ENCODE measurements at regions not wholly inside any gene's neighbourhood (a gene's known extent, or its start where the extent isn't known, plus 50 kb on each side); places are given as distances from the start of the nearest gene placed in this dataset.

DNA sequence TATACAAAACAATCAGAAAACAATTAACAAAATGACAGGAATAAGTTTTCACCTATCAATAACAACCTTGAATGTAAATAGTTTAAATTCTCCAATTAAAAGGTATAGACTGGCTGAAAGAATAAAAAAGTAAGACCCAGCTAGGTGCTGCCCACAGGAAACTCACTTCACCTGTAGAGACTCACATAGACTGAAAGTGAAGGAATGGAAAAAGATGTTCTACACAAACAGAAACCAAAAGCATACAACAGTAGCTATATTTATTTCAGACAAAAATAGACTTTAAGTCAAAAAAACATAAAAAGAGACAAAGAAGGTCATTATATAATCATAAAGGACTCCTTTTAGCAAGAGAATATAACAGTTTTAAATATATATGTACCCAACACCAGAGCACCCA lies 152.4 kb upstream of the PWP1 start:
- Histone ChIP-seq H3K27me3 (ENCODE audit: insufficient read depth in 3 of 3, low read length in 2 of 3) (peaks cover 0 to 1% (median 0%) of the 10 kb centered on the region in 3 donors), H3K27ac (no peak overlapping the region), H3K4me1 (no peaks in the 10 kb centered on the region), H3K36me3 (ENCODE audit: insufficient read depth in 1 of 2, low read depth in 1 of 2) (no peaks in the 10 kb centered on the region), H3K4me3 (no peak overlapping the region), H3K9me3 (peaks cover 6% of the 10 kb centered on the region)
- intact Hi-C loops (cut with DNase I), result no loop called here
- DNase-seq (no peak), ATAC-seq (no peak)
- TF ChIP-seq, protein P1, sequence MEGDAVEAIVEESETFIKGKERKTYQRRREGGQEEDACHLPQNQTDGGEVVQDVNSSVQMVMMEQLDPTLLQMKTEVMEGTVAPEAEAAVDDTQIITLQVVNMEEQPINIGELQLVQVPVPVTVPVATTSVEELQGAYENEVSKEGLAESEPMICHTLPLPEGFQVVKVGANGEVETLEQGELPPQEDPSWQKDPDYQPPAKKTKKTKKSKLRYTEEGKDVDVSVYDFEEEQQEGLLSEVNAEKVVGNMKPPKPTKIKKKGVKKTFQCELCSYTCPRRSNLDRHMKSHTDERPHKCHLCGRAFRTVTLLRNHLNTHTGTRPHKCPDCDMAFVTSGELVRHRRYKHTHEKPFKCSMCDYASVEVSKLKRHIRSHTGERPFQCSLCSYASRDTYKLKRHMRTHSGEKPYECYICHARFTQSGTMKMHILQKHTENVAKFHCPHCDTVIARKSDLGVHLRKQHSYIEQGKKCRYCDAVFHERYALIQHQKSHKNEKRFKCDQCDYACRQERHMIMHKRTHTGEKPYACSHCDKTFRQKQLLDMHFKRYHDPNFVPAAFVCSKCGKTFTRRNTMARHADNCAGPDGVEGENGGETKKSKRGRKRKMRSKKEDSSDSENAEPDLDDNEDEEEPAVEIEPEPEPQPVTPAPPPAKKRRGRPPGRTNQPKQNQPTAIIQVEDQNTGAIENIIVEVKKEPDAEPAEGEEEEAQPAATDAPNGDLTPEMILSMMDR (IDR thresholded peaks at IDR 0.05), result no peak

DNA sequence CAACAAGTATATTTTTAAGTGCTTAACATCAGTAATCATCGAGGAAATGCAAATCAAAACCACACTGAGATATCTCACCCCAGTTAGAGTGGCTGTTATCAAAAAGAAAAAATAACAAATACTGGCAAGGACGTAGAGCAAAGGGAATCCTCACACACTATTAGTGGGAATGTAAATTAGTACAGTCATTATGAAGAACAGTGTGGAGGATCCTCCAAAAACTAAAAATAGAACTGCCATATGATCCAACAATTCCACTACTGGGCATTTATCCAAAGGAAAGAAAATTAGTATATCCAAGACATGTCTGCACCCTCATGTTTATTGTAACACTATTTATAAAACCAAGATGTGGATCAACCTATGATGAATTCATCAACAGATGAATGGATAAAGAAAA lies 149.0 kb upstream of the PWP1 start:
- TF ChIP-seq, protein P1 (IDR thresholded peaks at IDR 0.05), result no peak

GRCh38 chr12:107537464-107538119 lies 148.0 kb upstream of the PWP1 start:
- Histone ChIP-seq H3K4me3 (no peak overlapping the region), H3K4me1 (no peaks in the 10 kb centered on the region), H3K27ac (no peak overlapping the region), H3K36me3 (ENCODE audit: insufficient read depth in 1 of 2, low read depth in 1 of 2) (no peaks in the 10 kb centered on the region), H3K9me3 (peaks cover 2% of the 10 kb centered on the region), H3K27me3 (ENCODE audit: insufficient read depth in 3 of 3, low read length in 2 of 3) (peaks cover 0 to 1% (median 0%) of the 10 kb centered on the region in 3 donors)
- DNase-seq (no peak), ATAC-seq (no peak)
- 62 to 78% (median 77%) methylated on average over 5 of the region's 5 CpGs for WGBS, 3 donors
- intact Hi-C loops (cut with DNase I), result no loop called here
- TF ChIP-seq, protein P1 (IDR thresholded peaks at IDR 0.05), result no peak

More for the DNA sequence above, 149.0 kb upstream of the PWP1 start:
- ATAC-seq (no peak), DNase-seq (no peak)
- H3K27me3 ChIP-seq (ENCODE audit: insufficient read depth in 3 of 3, low read length in 2 of 3), result peaks cover 0 to 1% (median 0%) of the 10 kb centered on the region in 3 donors
- H3K9me3 ChIP-seq, result peaks cover 6% of the 10 kb centered on the region
- intact Hi-C loops (cut with DNase I), result no loop called here
- no peaks in the 10 kb centered on the region for H3K36me3 ChIP-seq (ENCODE audit: insufficient read depth in 1 of 2, low read depth in 1 of 2)
- 50 to 57% (median 55%) methylated on average over 2 of the region's 2 CpGs for WGBS, 3 donors
- H3K4me1 ChIP-seq, result no peaks in the 10 kb centered on the region
- no peak overlapping the region for H3K27ac ChIP-seq
- H3K4me3 ChIP-seq, result no peak overlapping the region

DNA sequence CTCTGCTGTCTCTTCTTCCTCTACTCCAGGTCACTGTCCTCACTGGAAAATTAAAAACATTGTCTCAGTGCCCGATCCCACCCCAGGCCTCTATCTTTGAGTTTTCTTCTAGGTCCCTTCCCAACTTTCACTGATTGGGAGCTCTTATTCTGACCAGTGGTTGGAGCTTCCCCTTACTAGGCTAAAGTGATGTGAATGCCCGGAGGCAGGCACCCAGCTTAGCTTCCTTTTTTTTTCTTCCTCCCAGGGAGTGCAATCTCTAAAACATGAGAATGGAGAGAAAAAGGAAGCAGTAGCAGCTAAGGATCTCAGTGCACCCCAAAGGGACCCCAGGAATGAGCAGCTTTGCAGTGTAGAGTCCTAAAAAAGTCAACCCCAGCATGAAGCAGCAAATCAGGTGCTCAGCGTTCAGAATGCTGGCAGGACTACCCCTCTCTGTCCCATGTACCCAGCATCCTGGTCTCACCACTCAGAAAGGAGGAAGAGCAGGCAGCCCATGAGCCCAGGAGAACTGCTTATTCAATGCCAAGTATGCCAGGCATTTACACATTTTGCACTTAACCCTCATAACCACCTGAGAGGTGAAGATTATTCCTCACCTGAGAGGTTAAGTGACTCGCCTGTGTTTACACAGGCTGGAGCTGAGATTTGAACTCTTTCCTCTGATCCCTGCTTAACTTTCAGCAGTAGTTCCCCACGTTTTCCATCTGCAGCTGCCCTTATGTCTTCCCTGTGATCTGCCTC lies 146.2 kb upstream of the PWP1 start:
- Histone ChIP-seq H3K4me3 (no peak overlapping the region), H3K27ac (no peak overlapping the region), H3K27me3 (ENCODE audit: insufficient read depth in 3 of 3, low read length in 2 of 3) (no peaks in the 10 kb centered on the region), H3K4me1 (no peaks in the 10 kb centered on the region), H3K9me3 (no peaks in the 10 kb centered on the region), H3K36me3 (ENCODE audit: insufficient read depth in 1 of 2, low read depth in 1 of 2) (no peaks in the 10 kb centered on the region)
- ATAC-seq (no peak), DNase-seq (no peak)
- 65 to 75% (median 71%) methylated on average over 5 of the region's 5 CpGs for WGBS, 3 donors
- intact Hi-C loops (cut with DNase I), result no loop called here
- TF ChIP-seq, protein P1 (IDR thresholded peaks at IDR 0.05), result no peak
